ENCODE measurements at regions not wholly inside any gene's neighbourhood (a gene's known extent, or its start where the extent isn't known, plus 50 kb on each side); places are given as distances from the start of the nearest gene placed in this dataset.
A peak's percentile ranks its signal among the peaks of the same experiment; 100 is the strongest.

GRCh38 chr11:43578346-43579170 is 102.0 kb upstream of the HSD17B12 start:
- no peak for ATAC-seq (replicated peaks in 1 of 4)
- POLR2A ChIA-PET, result no interaction called here
- Histone ChIP-seq H3K36me3 (ENCODE audit: control insufficient read depth in 2 of 2, extremely low read depth in 1 of 2, insufficient read depth in 1 of 2, low read length in 1 of 2) (no peaks in the 10 kb centered on the region), H3K4me3 (ENCODE audit: control insufficient read depth in 1 of 2, extremely low read depth in 1 of 2, low read length in 1 of 2) (peak overlapping the region; percentile 19 to 64), H3K4me1 (ENCODE audit: control insufficient read depth in 1 of 2, extremely low read depth in 1 of 2, insufficient read depth in 2 of 2, low read length in 2 of 2) (peaks cover 0 to 43% of the 10 kb centered on the region in 2 experiments), H3K9me3 (no peaks in the 10 kb centered on the region), H3K27me3 (replicated peaks in 1 of 2; ENCODE audit: control insufficient read depth in 2 of 2, extremely low read depth in 1 of 2, insufficient read depth in 2 of 2, low read length in 1 of 2) (peaks cover 36 to 95% of the 10 kb centered on the region in 2 experiments), H3K27ac (ENCODE audit: low read length) (no peak overlapping the region)
- H3K27ac Mint-ChIP-seq, result no peak overlapping the region
- peaks cover 35 to 55% (median 51%) of the 10 kb centered on the region in 3 donors for H3K4me1 Mint-ChIP-seq
- DNase-seq, result no peak
- peak overlapping the region; percentile 64 to 79 (median 74) for H3K4me3 Mint-ChIP-seq
- H3K9me3 Mint-ChIP-seq, result no peaks in the 10 kb centered on the region
- WGBS (ENCODE audit: insufficient coverage), result 1% methylated on average over 10 of the region's 35 CpGs
- peaks cover 66 to 92% of the 10 kb centered on the region in 2 donors for H3K27me3 Mint-ChIP-seq
- CTCF ChIA-PET, result no interaction called here
- no peaks in the 10 kb centered on the region for H3K36me3 Mint-ChIP-seq

GRCh38 chr11:43579171-43579918 is 101.2 kb upstream of the HSD17B12 start:
- POLR2A ChIA-PET, result no interaction called here
- DNase-seq (peak in 2 of 35 experiments; percentile 12 to 17), ATAC-seq (replicated peaks in 1 of 4) (peak in 2 of 4 experiments; percentile 22 to 43)
- Mint-ChIP-seq H3K9me3 (no peaks in the 10 kb centered on the region), H3K36me3 (no peaks in the 10 kb centered on the region), H3K4me1 (peaks cover 34 to 55% (median 51%) of the 10 kb centered on the region in 3 donors), H3K27ac (no peak overlapping the region), H3K27me3 (peaks cover 63 to 92% of the 10 kb centered on the region in 2 donors), H3K4me3 (peak overlapping the region; percentile 65 to 79 (median 74))
- Histone ChIP-seq H3K9me3 (no peaks in the 10 kb centered on the region), H3K4me1 (ENCODE audit: control insufficient read depth in 1 of 2, extremely low read depth in 1 of 2, insufficient read depth in 2 of 2, low read length in 2 of 2) (peaks cover 0 to 43% of the 10 kb centered on the region in 2 experiments), H3K36me3 (ENCODE audit: control insufficient read depth in 2 of 2, extremely low read depth in 1 of 2, insufficient read depth in 1 of 2, low read length in 1 of 2) (no peaks in the 10 kb centered on the region), H3K27me3 (replicated peaks in 1 of 2; ENCODE audit: control insufficient read depth in 2 of 2, extremely low read depth in 1 of 2, insufficient read depth in 2 of 2, low read length in 1 of 2) (peaks cover 34 to 97% of the 10 kb centered on the region in 2 experiments), H3K4me3 (ENCODE audit: control insufficient read depth in 1 of 2, extremely low read depth in 1 of 2, low read length in 1 of 2) (peak overlapping the region; percentile 19 to 64), H3K27ac (ENCODE audit: low read length) (no peak overlapping the region)
- WGBS (ENCODE audit: insufficient coverage), result 1% methylated on average over 63 of the region's 83 CpGs
- CTCF ChIA-PET, result no interaction called here

- ATAC-seq (replicated peaks in 1 of 4), result no peak
- Mint-ChIP-seq H3K4me3 (peak overlapping the region; percentile 65 to 79 (median 74)), H3K27ac (no peak overlapping the region), H3K36me3 (no peaks in the 10 kb centered on the region), H3K4me1 (peaks cover 28 to 55% (median 50%) of the 10 kb centered on the region in 3 donors), H3K27me3 (peaks cover 62 to 92% of the 10 kb centered on the region in 2 donors), H3K9me3 (no peaks in the 10 kb centered on the region)
- H3K27ac ChIP-seq (ENCODE audit: low read length), result no peak overlapping the region
- peaks cover 0 to 43% of the 10 kb centered on the region in 2 experiments for H3K4me1 ChIP-seq (ENCODE audit: control insufficient read depth in 1 of 2, extremely low read depth in 1 of 2, insufficient read depth in 2 of 2, low read length in 2 of 2)
- H3K27me3 ChIP-seq (replicated peaks in 1 of 2; ENCODE audit: control insufficient read depth in 2 of 2, extremely low read depth in 1 of 2, insufficient read depth in 2 of 2, low read length in 1 of 2), result peaks cover 30 to 98% of the 10 kb centered on the region in 2 experiments
- no peaks in the 10 kb centered on the region for H3K9me3 ChIP-seq
- 0% methylated on average over 1 of the region's 5 CpGs for WGBS (ENCODE audit: insufficient coverage)
- no peaks in the 10 kb centered on the region for H3K36me3 ChIP-seq (ENCODE audit: control insufficient read depth in 2 of 2, extremely low read depth in 1 of 2, insufficient read depth in 1 of 2, low read length in 1 of 2)
- DNase-seq, result no peak
- POLR2A ChIA-PET, result no interaction called here
- H3K4me3 ChIP-seq (ENCODE audit: control insufficient read depth in 1 of 2, extremely low read depth in 1 of 2, low read length in 1 of 2), result peak overlapping the region; percentile 19 to 64
- CTCF ChIA-PET, result no interaction called here
These were observed 100.6 kb upstream of the HSD17B12 start for GRCh38 chr11:43579919-43580276.

GRCh38 chr11:43580735-43581369 is 99.7 kb upstream of the HSD17B12 start:
- WGBS (ENCODE audit: insufficient coverage), result 6% methylated on average over 22 of the region's 39 CpGs
- Histone ChIP-seq H3K9me3 (no peaks in the 10 kb centered on the region), H3K27ac (ENCODE audit: low read length) (no peak overlapping the region), H3K4me1 (ENCODE audit: control insufficient read depth in 1 of 2, extremely low read depth in 1 of 2, insufficient read depth in 2 of 2, low read length in 2 of 2) (peaks cover 0 to 38% of the 10 kb centered on the region in 2 experiments), H3K27me3 (replicated peaks in 1 of 2; ENCODE audit: control insufficient read depth in 2 of 2, extremely low read depth in 1 of 2, insufficient read depth in 2 of 2, low read length in 1 of 2) (peaks cover 26 to 89% of the 10 kb centered on the region in 2 experiments), H3K36me3 (ENCODE audit: control insufficient read depth in 2 of 2, extremely low read depth in 1 of 2, insufficient read depth in 1 of 2, low read length in 1 of 2) (no peaks in the 10 kb centered on the region), H3K4me3 (ENCODE audit: control insufficient read depth in 1 of 2, extremely low read depth in 1 of 2, low read length in 1 of 2) (peak overlapping the region; percentile 12 to 44)
- no peaks in the 10 kb centered on the region for H3K36me3 Mint-ChIP-seq
- ChIA-PET CTCF (no interaction called here), POLR2A (no interaction called here)
- H3K4me3 Mint-ChIP-seq, result peak overlapping the region; percentile 70 to 79 (median 74)
- peak overlapping the region in 1 of 2 donors; percentile 47 for H3K27ac Mint-ChIP-seq
- H3K4me1 Mint-ChIP-seq, result peaks cover 26 to 49% (median 44%) of the 10 kb centered on the region in 3 donors
- H3K9me3 Mint-ChIP-seq, result no peaks in the 10 kb centered on the region
- H3K27me3 Mint-ChIP-seq, result peaks cover 63 to 91% of the 10 kb centered on the region in 2 donors
- DNase-seq (no peak), ATAC-seq (replicated peaks in 1 of 4) (peak in 1 of 4 experiments; percentile 37)

- no peaks in the 10 kb centered on the region for H3K9me3 ChIP-seq
- ChIA-PET CTCF (no interaction called here), POLR2A (no interaction called here)
- Mint-ChIP-seq H3K4me3 (peak overlapping the region in 2 of 3 donors; percentile 74 to 79), H3K27me3 (peaks cover 57 to 91% of the 10 kb centered on the region in 2 donors), H3K4me1 (peaks cover 22 to 44% (median 38%) of the 10 kb centered on the region in 3 donors), H3K27ac (no peak overlapping the region), H3K9me3 (no peaks in the 10 kb centered on the region), H3K36me3 (no peaks in the 10 kb centered on the region)
- no peaks in the 10 kb centered on the region for H3K36me3 ChIP-seq (ENCODE audit: control insufficient read depth in 2 of 2, extremely low read depth in 1 of 2, insufficient read depth in 1 of 2, low read length in 1 of 2)
- no peak overlapping the region for H3K27ac ChIP-seq (ENCODE audit: low read length)
- peaks cover 0 to 38% of the 10 kb centered on the region in 2 experiments for H3K4me1 ChIP-seq (ENCODE audit: control insufficient read depth in 1 of 2, extremely low read depth in 1 of 2, insufficient read depth in 2 of 2, low read length in 2 of 2)
- no peak for DNase-seq
- no peak for ATAC-seq (replicated peaks in 1 of 4)
- WGBS (ENCODE audit: insufficient coverage), result 8% methylated on average over 19 of the region's 39 CpGs
- H3K27me3 ChIP-seq (replicated peaks in 1 of 2; ENCODE audit: control insufficient read depth in 2 of 2, extremely low read depth in 1 of 2, insufficient read depth in 2 of 2, low read length in 1 of 2), result peaks cover 21 to 84% of the 10 kb centered on the region in 2 experiments
- peak overlapping the region in 1 of 2 donors; percentile 44 for H3K4me3 ChIP-seq (ENCODE audit: control insufficient read depth in 1 of 2, extremely low read depth in 1 of 2, low read length in 1 of 2)
These were observed 99.0 kb upstream of the HSD17B12 start for GRCh38 chr11:43581370-43582023.

Data from T-cell (primary cell).